ENCODE measurements at regions not wholly inside any gene's neighbourhood (a gene's known extent, or its start where the extent isn't known, plus 50 kb on each side); places are given as distances from the start of the nearest gene placed in this dataset.
A peak's percentile ranks its signal among the peaks of the same experiment; 100 is the strongest.
"Not testable (repeated sequence)": the region's sequence is repeated elsewhere in the genome, so short reads cannot be mapped to it uniquely, and the experiment has no call there.

- no peak for DNase-seq
These were observed 91.8 kb upstream of the CNKSR3 start for GRCh38 chr6:154602296-154602695.

- DNase-seq = no peak
These were observed 92.2 kb upstream of the CNKSR3 start for GRCh38 chr6:154602708-154603107.

GRCh38 chr6:154604119-154604518 is 93.6 kb upstream of the CNKSR3 start:
- DNase-seq = no peak

DNA sequence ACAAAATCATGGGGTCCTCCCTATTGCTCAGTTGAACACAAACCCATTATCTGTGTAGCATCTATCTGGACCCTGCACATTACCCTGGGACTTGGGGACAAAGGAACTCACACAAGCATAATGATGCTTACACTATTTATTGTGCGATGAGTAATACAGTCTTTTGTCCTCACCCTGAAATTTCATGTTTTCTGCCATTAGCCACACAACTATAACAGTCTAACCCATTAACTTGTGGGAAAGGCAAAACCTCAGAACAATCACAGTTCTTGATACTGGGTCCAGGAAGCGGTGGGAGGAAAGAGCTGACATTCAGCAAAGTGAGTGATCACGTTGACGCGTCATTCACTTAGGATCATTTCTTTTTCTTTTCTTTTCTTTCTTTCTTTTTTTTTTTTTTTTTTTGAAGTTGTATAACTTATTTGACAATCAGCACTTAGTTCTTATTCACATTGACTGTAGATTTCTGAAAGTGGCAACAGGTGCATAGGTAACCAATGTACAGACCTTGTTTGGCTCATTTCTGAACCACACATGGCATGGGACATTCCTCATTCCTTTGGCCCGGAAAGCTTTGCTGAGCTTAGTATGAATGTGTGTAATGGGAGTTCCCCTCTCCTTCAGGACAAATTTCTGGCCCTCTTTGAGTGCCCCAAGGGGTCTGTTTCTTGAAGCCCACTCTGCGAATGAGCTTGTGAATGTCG is 94.8 kb upstream of the CNKSR3 start:
- DNase-seq = no peak

DNA sequence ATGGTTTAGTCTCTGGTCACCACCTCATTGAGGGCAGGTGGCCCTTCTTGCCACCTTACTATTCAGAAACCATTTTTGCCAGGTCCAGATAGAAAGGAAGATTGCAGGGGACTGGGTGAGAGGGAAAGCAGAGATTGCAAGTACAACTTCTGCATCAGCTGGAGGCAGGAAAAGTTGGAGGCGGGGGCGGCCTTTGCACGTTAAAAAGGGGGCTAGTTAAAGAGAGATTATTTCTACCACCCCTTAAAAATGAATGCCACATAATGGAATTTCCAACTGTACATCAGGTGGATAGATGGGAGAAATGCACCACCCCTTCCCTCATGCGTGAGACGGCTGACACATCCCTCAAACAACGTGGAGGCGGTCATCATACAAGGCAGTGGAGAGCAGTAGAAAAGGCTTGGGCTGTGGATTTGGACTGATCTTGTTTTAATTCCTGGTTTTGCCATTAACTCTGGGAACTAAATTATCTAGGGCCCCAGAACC is 95.4 kb upstream of the CNKSR3 start:
- DNase-seq = no peak

- DNase-seq = no peak
These were observed 96.0 kb upstream of the CNKSR3 start for GRCh38 chr6:154606457-154606856.

GRCh38 chr6:154606860-154607259 is 96.4 kb upstream of the CNKSR3 start:
- no peak for DNase-seq

DNA sequence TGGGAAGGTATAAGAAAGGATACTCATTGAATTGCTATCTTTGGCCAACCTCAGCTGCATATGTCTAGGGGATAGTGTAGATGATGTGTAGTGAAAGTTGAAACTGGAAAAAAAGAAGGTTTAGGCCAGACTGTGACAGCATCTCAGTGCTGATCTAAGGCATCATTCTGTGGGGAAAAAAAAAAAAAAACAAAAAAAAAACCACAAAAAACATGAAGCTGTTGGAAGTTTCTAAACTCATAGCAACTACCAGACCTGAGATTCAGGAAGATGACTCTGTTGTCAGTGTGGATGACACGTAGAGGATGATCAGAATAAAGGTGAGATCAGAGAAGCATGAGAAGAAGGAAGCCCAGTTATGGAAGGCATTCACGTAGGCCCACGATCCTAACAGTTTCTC is 100.8 kb upstream of the CNKSR3 start:
- DNase-seq = no peak

- DNase-seq = no peak
These were observed 101.4 kb upstream of the CNKSR3 start for GRCh38 chr6:154611847-154612246.

DNA sequence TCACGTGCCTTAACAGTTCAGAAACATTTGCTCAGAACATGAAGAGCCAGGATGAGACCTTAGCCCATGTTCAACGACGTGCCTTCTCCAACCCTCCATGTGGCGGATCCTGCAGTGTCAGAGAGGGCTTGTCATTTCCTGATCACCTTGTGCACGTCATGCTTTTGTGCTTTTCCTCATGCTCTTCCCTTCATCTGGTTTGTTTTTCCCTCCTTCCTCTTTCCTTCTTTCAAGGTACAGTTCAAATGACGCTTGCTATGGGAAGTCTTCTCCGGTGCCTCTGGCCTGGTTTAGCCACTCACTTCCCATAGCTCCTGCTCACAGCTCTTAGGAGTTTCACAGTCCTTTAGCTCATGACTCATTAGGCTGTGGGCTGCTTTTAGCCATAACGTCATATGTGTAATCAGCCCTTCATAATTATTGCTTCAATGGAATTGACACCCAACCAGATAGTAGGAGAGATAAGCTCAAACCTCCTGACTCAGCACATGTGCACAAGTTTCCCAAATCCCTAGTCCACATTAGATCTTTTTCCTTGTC is 102.7 kb upstream of the CNKSR3 start:
- DNase-seq = peak; percentile 14 to 43

DNA sequence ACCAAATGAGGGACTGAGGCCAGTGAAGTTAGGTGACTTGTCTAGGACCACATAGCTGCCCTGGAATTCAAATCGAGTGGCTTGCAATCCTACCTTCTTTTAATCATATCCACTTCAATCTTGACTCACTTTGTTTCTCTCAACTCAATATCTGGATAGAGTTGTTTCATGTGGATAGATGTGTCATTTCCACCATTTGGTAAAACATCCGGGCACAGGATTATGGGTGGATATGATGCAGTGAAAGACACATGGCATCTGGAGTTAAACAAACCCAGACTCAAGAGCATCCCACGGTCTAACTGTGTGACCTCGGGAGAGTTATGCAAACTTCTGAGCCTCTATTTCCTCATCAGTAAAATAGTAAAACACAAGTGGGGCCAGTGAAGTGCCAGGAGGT is 103.6 kb upstream of the CNKSR3 start:
- DNase-seq = no peak

DNA sequence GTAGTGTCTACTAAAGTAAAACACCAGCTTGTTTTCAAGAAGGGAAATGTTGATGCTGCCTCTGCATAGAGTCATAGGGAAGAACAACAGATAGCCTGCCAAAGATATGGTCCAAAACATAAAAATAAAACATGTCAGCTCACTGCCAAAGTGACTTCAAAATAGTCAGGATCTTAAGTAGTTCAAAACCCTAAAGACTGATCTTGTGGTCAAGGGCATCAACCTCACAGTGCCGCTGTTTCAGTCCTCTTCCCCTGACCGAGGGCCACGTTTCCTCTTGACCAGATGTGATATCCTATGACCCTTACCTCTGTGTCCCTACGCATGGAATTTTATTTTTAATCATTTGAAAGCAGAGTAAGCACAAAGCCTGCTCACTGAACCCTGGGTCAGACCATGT is 104.2 kb upstream of the CNKSR3 start:
- no peak for DNase-seq

DNA sequence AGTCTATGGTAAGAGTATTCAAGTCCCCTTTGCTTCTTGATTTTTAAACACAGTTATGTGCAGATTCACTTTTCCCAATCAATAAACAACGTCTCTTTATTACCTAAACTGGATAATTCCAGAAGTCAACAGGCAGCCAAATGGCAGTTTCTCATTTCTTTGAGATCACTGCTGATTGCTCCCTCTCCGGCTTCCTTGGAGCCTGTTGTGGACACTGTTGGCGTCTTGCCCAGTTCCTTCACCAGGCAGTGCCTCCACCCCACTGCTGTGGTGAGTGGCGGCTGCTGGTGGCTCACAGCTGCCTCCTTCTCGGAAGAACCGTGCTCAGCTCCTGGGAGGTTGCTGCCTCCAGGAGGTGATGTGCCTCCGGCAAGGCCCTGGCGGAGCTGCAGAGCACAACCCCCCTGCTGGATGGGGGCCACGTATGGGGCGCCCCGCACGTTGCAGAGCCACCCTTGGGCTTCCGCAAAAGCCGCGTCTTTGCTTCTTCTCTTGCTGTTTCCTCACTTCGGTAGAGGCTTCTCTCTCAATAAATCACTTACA is 105.1 kb upstream of the CNKSR3 start:
- DNase-seq = peak; percentile 90 to 94

DNA sequence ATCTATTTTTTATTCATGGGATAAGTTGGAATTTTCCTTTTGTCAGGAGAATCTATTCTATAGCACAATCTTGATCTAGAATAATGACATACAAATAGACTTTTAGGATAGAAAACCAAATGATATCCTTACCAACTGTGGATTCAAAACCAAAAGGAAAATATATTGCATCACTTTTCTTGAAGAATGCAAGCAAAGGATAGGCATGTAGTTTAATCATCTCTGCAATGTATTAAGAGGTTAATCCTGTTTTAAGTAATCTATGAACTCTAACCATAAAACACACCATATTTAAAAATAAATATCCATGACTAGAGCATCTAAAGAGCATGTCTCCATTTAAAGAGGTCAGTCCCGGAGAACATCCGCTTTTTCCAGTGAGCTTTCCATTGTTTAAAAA is 106.7 kb upstream of the CNKSR3 start:
- no peak for DNase-seq

DNA sequence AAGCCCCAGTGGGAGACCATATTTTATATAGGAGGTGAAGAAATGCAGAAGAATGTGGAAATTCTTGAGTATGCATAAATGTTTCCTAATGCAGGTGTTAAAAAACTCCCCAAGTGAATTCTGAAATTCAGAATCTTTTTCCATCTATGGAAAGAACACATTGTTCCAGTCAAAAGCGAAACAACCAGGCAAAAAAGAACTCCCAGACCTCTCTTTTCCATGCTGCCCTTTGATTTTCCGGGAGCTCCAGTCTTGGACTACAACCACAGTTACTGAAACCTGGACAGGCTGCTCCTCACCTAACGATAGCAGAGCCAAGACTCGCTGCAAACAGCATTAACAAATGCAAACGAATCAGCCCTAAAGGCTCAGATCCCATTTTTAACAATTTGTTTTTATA is 108.7 kb upstream of the CNKSR3 start:
- peak in 1 of 2 experiments; percentile 24 for DNase-seq

- DNase-seq = no peak
These were observed 111.2 kb upstream of the CNKSR3 start for GRCh38 chr6:154621686-154622085.

DNA sequence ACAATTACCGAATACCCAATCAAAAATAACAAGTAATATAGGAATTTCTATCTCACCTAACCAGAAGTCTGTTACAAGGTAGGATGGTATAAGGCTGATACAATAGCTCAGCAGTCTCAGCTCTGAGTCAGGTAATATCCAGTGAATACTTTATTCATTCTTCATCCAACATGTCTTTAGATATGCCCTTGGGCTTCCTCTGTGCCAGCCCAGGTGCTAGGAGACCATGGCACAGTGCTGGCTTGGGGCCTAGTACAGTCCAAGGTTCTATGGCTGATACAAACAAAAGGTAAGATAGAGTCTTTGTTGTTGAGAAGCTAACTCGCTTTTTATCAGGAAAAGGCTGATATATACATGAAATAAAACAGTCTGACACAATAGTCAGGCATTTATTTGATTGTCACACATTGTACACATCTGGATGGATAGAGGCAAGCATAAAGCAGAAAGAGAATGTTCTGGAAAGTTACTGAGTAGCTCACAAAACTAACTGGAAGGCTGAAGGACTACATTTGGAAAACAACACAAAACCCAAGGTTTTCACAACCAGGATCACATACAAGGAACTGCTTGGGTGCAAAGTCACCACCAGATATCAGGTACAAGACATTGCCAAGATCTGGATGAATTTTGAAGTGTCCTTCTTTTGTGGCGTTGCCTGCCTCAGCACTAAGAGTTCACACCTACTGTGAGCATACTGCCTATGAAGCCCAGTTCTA is 110.4 kb upstream of the SCAF8 start:
- no peak for DNase-seq

GRCh38 chr6:154623391-154623790 is 109.8 kb upstream of the SCAF8 start:
- DNase-seq = no peak

DNA sequence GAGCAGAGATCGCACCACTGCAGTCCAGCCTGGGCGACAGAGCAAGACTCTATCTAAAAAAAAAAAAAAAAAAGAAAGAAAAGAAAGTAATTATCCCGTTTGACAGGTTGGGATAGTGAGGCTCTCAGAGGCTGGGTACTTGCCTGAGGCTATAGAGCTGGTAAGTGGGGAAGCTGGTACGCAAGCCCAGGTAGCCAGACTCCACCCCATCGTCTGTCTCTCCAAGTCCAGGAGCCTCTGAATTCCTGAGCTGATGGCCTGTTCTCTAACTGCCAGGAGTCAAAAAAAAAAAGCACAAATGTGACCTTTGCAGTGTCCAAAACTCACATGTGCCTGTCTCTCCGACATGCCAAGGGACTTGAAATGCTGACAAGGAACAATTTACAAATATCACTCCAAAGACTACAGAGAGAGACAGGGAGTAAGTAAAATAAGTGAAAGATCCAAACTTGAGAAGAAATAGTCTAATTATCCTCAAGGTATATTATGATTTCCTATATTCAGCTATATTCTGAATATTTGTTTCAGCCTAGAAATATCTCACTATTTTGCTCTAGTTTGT is 109.1 kb upstream of the SCAF8 start:
- no peak for DNase-seq

DNA sequence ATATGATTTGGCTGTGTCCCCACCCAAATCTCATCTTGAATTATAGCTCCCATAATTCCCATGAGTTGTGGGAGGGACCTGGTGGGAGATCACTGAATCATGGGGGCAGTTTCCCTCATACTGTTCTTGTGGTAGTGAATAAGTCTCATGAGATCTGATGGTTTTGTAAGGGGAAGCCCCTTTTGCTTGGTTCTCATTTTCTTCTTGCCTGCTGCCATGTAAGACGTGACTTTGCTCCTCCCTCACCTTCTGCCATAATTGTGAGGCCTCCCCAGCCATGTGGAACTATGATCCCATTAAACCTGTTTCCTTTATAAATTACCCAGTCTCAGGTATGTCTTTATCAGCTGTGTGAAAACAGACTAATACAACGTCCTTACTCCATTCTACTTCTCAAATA is 108.5 kb upstream of the SCAF8 start:
- not testable (repeated sequence) for DNase-seq

- DNase-seq = no peak
These were observed 107.5 kb upstream of the SCAF8 start for GRCh38 chr6:154625721-154626120.

- DNase-seq = no peak
These were observed 104.1 kb upstream of the SCAF8 start for GRCh38 chr6:154629127-154629526.

DNA sequence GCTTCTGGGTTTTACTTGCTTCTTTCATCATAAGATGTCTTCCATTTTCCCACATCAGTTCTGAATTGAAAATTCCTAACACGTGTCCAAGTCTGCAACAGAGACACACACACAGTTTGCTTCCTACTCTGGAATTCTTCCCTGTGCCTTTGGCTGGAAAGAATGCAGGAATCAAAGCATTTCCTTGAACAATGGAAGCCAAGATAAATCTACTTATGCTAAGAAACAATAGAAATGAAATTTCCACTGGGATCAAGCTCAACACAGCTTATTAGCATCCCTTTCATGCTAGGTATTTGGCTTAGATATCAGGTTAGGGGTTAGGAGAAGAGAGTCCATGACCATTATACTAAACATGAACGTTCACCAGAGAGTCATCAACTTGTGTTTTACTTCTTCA is 101.1 kb upstream of the SCAF8 start:
- no peak for DNase-seq

DNA sequence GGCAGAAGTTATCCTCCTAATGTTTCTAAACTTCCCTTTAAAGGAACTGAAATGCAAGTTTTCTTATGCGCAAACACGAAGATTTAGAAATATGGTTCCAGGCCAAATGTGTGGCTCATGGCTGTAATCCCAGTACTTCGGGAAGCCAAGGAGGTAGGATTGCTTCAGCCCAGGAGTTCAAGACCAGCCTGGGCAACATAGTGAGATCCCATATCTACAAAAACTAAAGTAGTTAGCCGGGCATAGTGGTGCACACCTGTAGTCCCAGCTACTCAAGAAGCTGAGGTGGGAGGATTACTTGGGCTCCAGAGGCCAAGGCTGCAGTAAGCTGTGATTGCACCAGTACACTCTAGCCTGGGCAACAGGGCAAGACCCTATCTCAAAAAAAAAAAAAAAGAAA is 95.8 kb upstream of the SCAF8 start:
- DNase-seq = no peak

All from SHP77 (cell line).